B cell (primary cell): ENCODE measurements at regions not wholly inside any gene's neighbourhood (a gene's known extent, or its start where the extent isn't known, plus 50 kb on each side); places are given as distances from the start of the nearest gene placed in this dataset.

Experiments used
- EZH2 ChIP-seq: IDR thresholded peaks from 2 replicates; pipeline ENCODE4 v1.6.1; 2012; ENCODE audit warnings: borderline replicate concordance, low read depth, mild to moderate bottlenecking, moderate library complexity, low read length; ENCODE audit not compliant: insufficient read depth, poor library complexity, severe bottlenecking
- TF ChIP-seq, protein P1 (sequence below): fragments of 200-600 bp; IDR thresholded peaks from one replicate; pipeline ENCODE4 v1.8.0; 2022; ENCODE audit warnings: antibody characterized with exemption, mild to moderate bottlenecking

- TF ChIP-seq EZH2, result no peak
- TF ChIP-seq, protein P1, sequence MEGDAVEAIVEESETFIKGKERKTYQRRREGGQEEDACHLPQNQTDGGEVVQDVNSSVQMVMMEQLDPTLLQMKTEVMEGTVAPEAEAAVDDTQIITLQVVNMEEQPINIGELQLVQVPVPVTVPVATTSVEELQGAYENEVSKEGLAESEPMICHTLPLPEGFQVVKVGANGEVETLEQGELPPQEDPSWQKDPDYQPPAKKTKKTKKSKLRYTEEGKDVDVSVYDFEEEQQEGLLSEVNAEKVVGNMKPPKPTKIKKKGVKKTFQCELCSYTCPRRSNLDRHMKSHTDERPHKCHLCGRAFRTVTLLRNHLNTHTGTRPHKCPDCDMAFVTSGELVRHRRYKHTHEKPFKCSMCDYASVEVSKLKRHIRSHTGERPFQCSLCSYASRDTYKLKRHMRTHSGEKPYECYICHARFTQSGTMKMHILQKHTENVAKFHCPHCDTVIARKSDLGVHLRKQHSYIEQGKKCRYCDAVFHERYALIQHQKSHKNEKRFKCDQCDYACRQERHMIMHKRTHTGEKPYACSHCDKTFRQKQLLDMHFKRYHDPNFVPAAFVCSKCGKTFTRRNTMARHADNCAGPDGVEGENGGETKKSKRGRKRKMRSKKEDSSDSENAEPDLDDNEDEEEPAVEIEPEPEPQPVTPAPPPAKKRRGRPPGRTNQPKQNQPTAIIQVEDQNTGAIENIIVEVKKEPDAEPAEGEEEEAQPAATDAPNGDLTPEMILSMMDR, result no peak
These were observed 52.9 kb upstream of the MIER3 start for GRCh38 chr5:57004800-57005199.
